ENCODE measurements at regions not wholly inside any gene's neighbourhood (a gene's known extent, or its start where the extent isn't known, plus 50 kb on each side); places are given as distances from the start of the nearest gene placed in this dataset.

- no peaks in the 10 kb centered on the region for H3K36me3 ChIP-seq (ENCODE audit: control insufficient read depth in 1 of 2, insufficient read depth in 2 of 2, low read length in 2 of 2)
- BruUV-seq (replicated peaks) = no TSS peak
Measured at GRCh38 chr2:14745288-14746076, 113.0 kb downstream of the LRATD1 start.

GRCh38 chr2:14746133-14746532, 113.6 kb downstream of the LRATD1 start:
- intact Hi-C loops (cut with micrococcal nuclease) = no loop called here
- ChIA-PET POLR2A (no interaction called here), RAD21 (ENCODE audit: low non-redundant PET in 1 of 2, low total read pairs in 2 of 2, uncharacterized antibody in 2 of 2, unreplicated experiment in 2 of 2) (no interaction called here), CTCF (no interaction called here)
- H3K4me1 ChIP-seq (ENCODE audit: control insufficient read depth in 1 of 2, insufficient read depth in 2 of 2, low read length in 2 of 2) = no peaks in the 10 kb centered on the region
- no peaks in the 10 kb centered on the region for H3K9me2 ChIP-seq (ENCODE audit: insufficient read depth)
- BruUV-seq (replicated peaks) = no TSS peak
- H3K4me2 ChIP-seq (ENCODE audit: low read length) = no peak overlapping the region
- no peaks in the 10 kb centered on the region for H4K20me1 ChIP-seq (ENCODE audit: insufficient read depth)
- H3K27me3 ChIP-seq (ENCODE audit: insufficient read depth, low read length) = no peaks in the 10 kb centered on the region
- H3K9ac ChIP-seq (ENCODE audit: low read length) = no peak overlapping the region
- no peaks in the 10 kb centered on the region for H3K79me2 ChIP-seq (ENCODE audit: insufficient read depth, low read length)
- H2AFZ ChIP-seq (ENCODE audit: low read depth, low read length, poor library complexity, severe bottlenecking) = no peak overlapping the region
- DNase-seq (ENCODE audit: low read depth, low spot score) = no peak
- peaks cover 12 to 17% of the 10 kb centered on the region in 2 experiments; a peak in 3 of 4 replicates for H3K9me3 ChIP-seq (ENCODE audit: control insufficient read depth in 1 of 2, insufficient read depth in 1 of 2, low read depth in 1 of 2, low read length in 2 of 2)
- H3K36me3 ChIP-seq (ENCODE audit: control insufficient read depth in 1 of 2, insufficient read depth in 2 of 2, low read length in 2 of 2) = no peaks in the 10 kb centered on the region
- no peak overlapping the region for H3K4me3 ChIP-seq (replicated peaks in 1 of 2; ENCODE audit: low read depth in 1 of 2, low read length in 2 of 2)
- no peak for ATAC-seq
- H3K27ac ChIP-seq (ENCODE audit: low read depth, low read length) = no peak overlapping the region
- no peak for TF ChIP-seq EZH2phosphoT487 (IDR thresholded peaks at IDR 0.05; ENCODE audit: borderline replicate concordance)
- no peak for TF ChIP-seq POLR2A (IDR thresholded peaks at IDR 0.05; ENCODE audit: borderline replicate concordance, extremely low read depth, insufficient read depth, insufficient read length)
- no peak for TF ChIP-seq MAX (IDR thresholded peaks at IDR 0.05)
- no peak for TF ChIP-seq FOSL1 (IDR thresholded peaks at IDR 0.05; ENCODE audit: low read depth)
- TF ChIP-seq, protein P1, sequence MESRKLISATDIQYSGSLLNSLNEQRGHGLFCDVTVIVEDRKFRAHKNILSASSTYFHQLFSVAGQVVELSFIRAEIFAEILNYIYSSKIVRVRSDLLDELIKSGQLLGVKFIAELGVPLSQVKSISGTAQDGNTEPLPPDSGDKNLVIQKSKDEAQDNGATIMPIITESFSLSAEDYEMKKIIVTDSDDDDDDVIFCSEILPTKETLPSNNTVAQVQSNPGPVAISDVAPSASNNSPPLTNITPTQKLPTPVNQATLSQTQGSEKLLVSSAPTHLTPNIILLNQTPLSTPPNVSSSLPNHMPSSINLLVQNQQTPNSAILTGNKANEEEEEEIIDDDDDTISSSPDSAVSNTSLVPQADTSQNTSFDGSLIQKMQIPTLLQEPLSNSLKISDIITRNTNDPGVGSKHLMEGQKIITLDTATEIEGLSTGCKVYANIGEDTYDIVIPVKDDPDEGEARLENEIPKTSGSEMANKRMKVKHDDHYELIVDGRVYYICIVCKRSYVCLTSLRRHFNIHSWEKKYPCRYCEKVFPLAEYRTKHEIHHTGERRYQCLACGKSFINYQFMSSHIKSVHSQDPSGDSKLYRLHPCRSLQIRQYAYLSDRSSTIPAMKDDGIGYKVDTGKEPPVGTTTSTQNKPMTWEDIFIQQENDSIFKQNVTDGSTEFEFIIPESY (IDR thresholded peaks at IDR 0.05; ENCODE audit: extremely low read depth, insufficient replicate concordance, low read length) = no peak
- TF ChIP-seq CBX3 (IDR thresholded peaks at IDR 0.05; ENCODE audit: low read depth) = no peak
- no peak for TF ChIP-seq ATF3 (IDR thresholded peaks at IDR 0.05)
- TF ChIP-seq, protein P2, sequence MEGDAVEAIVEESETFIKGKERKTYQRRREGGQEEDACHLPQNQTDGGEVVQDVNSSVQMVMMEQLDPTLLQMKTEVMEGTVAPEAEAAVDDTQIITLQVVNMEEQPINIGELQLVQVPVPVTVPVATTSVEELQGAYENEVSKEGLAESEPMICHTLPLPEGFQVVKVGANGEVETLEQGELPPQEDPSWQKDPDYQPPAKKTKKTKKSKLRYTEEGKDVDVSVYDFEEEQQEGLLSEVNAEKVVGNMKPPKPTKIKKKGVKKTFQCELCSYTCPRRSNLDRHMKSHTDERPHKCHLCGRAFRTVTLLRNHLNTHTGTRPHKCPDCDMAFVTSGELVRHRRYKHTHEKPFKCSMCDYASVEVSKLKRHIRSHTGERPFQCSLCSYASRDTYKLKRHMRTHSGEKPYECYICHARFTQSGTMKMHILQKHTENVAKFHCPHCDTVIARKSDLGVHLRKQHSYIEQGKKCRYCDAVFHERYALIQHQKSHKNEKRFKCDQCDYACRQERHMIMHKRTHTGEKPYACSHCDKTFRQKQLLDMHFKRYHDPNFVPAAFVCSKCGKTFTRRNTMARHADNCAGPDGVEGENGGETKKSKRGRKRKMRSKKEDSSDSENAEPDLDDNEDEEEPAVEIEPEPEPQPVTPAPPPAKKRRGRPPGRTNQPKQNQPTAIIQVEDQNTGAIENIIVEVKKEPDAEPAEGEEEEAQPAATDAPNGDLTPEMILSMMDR (IDR thresholded peaks at IDR 0.05 in 2 of 3, conservative IDR thresholded peaks at IDR 0.05 in 1 of 3; ENCODE audit: borderline replicate concordance in 1 of 3, insufficient read depth in 1 of 3, low read depth in 2 of 3, low read length in 2 of 3) = no peak
- no peak for TF ChIP-seq YY1 (IDR thresholded peaks at IDR 0.05; ENCODE audit: extremely low read depth, insufficient replicate concordance, low read depth, low read length)
- no peak for TF ChIP-seq ELF1 (IDR thresholded peaks at IDR 0.05; ENCODE audit: borderline replicate concordance, low read depth)

More at GRCh38 chr2:14745288-14746076, 113.0 kb downstream of the LRATD1 start:
- ATAC-seq (no peak), DNase-seq (ENCODE audit: low read depth, low spot score) (no peak)
- Histone ChIP-seq H3K27ac (ENCODE audit: low read depth, low read length) (no peak overlapping the region), H3K27me3 (ENCODE audit: insufficient read depth, low read length) (no peaks in the 10 kb centered on the region), H3K9me3 (ENCODE audit: control insufficient read depth in 1 of 2, insufficient read depth in 1 of 2, low read depth in 1 of 2, low read length in 2 of 2) (peaks cover 12 to 17% of the 10 kb centered on the region in 2 experiments; a peak in 3 of 4 replicates), H2AFZ (ENCODE audit: low read depth, low read length, poor library complexity, severe bottlenecking) (no peak overlapping the region), H3K4me3 (replicated peaks in 1 of 2; ENCODE audit: low read depth in 1 of 2, low read length in 2 of 2) (no peak overlapping the region), H3K4me1 (ENCODE audit: control insufficient read depth in 1 of 2, insufficient read depth in 2 of 2, low read length in 2 of 2) (no peaks in the 10 kb centered on the region), H3K4me2 (ENCODE audit: low read length) (no peak overlapping the region), H3K9ac (ENCODE audit: low read length) (no peak overlapping the region), H4K20me1 (ENCODE audit: insufficient read depth) (no peaks in the 10 kb centered on the region), H3K79me2 (ENCODE audit: insufficient read depth, low read length) (no peaks in the 10 kb centered on the region), H3K9me2 (ENCODE audit: insufficient read depth) (no peaks in the 10 kb centered on the region)
- intact Hi-C loops (cut with micrococcal nuclease) = no loop called here
- no peak for TF ChIP-seq RAD21 (IDR thresholded peaks at IDR 0.05; ENCODE audit: low read depth)
- no peak for TF ChIP-seq ZNF274 (IDR thresholded peaks at IDR 0.05; ENCODE audit: low read depth, low read length)
- no peak for TF ChIP-seq ZFX (IDR thresholded peaks at IDR 0.05)
- RAD21 ChIA-PET (ENCODE audit: low non-redundant PET in 1 of 2, low total read pairs in 2 of 2, uncharacterized antibody in 2 of 2, unreplicated experiment in 2 of 2) = no interaction called here
- POLR2A ChIA-PET = no interaction called here
- CTCF ChIA-PET = no interaction called here
